Skeletal muscle satellite cell (primary cell): ENCODE measurements at regions not wholly inside any gene's neighbourhood (a gene's known extent, or its start where the extent isn't known, plus 50 kb on each side); places are given as distances from the start of the nearest gene placed in this dataset.
A peak's percentile ranks its signal among the peaks of the same experiment; 100 is the strongest.

ENCODE experiments used
- H3K27me3 ChIP-seq: 2 replicates; pipeline ENCODE4 v1.7.0; 2013; ENCODE audit warnings: low read length; ENCODE audit not compliant: control insufficient read depth, insufficient read depth
- H3K36me3 ChIP-seq: 2 replicates; pipeline ENCODE4 v1.7.0; 2013; ENCODE audit warnings: mild to moderate bottlenecking, control low read depth, low read length; ENCODE audit not compliant: insufficient read depth
- H3K4me1 ChIP-seq: 2 replicates; pipeline ENCODE4 v1.7.0; 2013; ENCODE audit warnings: low read length; ENCODE audit not compliant: control insufficient read depth, insufficient read depth
- H3K4me2 ChIP-seq: 2 replicates; pipeline ENCODE4 v1.7.0; 2013; ENCODE audit warnings: mild to moderate bottlenecking, low read length
- H3K4me3 ChIP-seq: 2 replicates; pipeline ENCODE4 v1.7.0; 2013; ENCODE audit warnings: low read length
- H3K9ac ChIP-seq: 2 replicates; pipeline ENCODE4 v1.7.0; 2013; ENCODE audit warnings: mild to moderate bottlenecking, low read depth, low read length, moderate library complexity
- H3K9me3 ChIP-seq: replicated peaks from 2 replicates; pipeline ENCODE4 v1.7.0; 2013; ENCODE audit warnings: mild to moderate bottlenecking, control low read depth, low read length

GRCh38 chr19:31140717-31141116 is 208.5 kb downstream of the TSHZ3 start:
- Histone ChIP-seq H3K36me3 (no peaks in the 10 kb centered on the region), H3K4me2 (peak overlapping the region; percentile 11), H3K27me3 (no peaks in the 10 kb centered on the region), H3K4me1 (peaks cover 34% of the 10 kb centered on the region), H3K9me3 (no peaks in the 10 kb centered on the region), H3K4me3 (peak overlapping the region; percentile 25), H3K9ac (peak overlapping the region; percentile 60)

DNA sequence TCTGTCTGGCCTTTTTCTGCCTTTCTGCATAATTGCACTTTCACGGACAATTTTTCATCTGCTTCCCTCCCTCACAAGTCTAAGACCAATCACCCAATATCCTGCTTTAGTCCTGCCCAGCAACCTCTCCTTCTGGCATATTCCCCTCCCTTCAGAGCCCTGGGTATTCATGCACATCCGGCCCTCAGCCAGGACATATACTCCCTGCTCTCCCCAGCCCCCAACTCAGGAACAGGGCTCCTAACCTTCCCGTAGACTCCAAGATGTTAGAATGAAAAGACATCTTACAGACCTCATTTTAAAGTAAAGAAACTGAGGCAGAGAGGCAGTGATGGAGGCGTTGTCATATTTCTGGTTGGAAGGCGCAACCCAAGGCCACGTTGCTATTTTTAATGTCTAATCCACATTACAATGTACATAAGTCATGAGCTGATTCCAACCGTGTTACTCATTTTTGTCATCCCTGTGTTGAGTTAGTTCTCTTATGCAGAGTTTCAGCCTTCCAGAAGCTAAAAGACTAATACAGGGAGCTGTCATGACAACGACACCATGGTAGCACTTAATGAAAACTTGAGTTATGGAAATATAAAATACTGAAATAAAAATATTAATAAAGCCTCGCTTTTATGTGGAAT is 209.2 kb downstream of the TSHZ3 start:
- no peaks in the 10 kb centered on the region for H3K9me3 ChIP-seq
- no peaks in the 10 kb centered on the region for H3K27me3 ChIP-seq
- H3K4me2 ChIP-seq: peak overlapping the region; percentile 46
- peak overlapping the region; percentile 25 for H3K4me3 ChIP-seq
- no peaks in the 10 kb centered on the region for H3K36me3 ChIP-seq
- H3K4me1 ChIP-seq: peaks cover 34% of the 10 kb centered on the region
- peak overlapping the region; percentile 63 for H3K9ac ChIP-seq

- Histone ChIP-seq H3K4me1 (peaks cover 34% of the 10 kb centered on the region), H3K9ac (no peak overlapping the region), H3K27me3 (no peaks in the 10 kb centered on the region), H3K4me3 (no peak overlapping the region), H3K9me3 (no peaks in the 10 kb centered on the region), H3K4me2 (no peak overlapping the region), H3K36me3 (no peaks in the 10 kb centered on the region)
Observed at GRCh38 chr19:31138077-31138476, 211.2 kb downstream of the TSHZ3 start.

DNA sequence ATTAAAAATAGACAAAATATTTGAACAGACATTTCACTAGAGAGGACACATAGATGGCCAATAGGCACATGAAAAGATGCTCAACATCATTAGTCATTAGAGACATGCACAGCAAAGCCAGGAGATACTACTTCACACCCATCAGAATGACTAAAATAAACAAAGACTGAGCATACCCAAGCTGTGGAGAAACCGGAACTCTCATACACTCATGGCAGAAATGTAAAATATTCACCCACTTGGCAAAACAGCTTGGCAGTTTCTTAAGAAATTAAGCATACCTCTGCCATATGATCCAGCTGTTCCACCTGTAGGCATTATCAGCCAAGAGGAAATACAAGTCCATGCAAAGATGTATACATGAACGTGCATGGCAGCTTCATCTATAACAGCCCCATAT is 213.4 kb downstream of the TSHZ3 start:
- no peaks in the 10 kb centered on the region for H3K27me3 ChIP-seq
- H3K4me1 ChIP-seq: peaks cover 21% of the 10 kb centered on the region
- no peak overlapping the region for H3K4me3 ChIP-seq
- H3K9ac ChIP-seq: no peak overlapping the region
- H3K9me3 ChIP-seq: no peaks in the 10 kb centered on the region
- H3K36me3 ChIP-seq: no peaks in the 10 kb centered on the region
- no peak overlapping the region for H3K4me2 ChIP-seq

- Histone ChIP-seq H3K4me2 (no peak overlapping the region), H3K4me3 (no peak overlapping the region), H3K4me1 (peaks cover 11% of the 10 kb centered on the region), H3K27me3 (no peaks in the 10 kb centered on the region), H3K9me3 (no peaks in the 10 kb centered on the region), H3K36me3 (no peaks in the 10 kb centered on the region), H3K9ac (no peak overlapping the region)
Observed at GRCh38 chr19:31132753-31133110, 216.5 kb downstream of the TSHZ3 start.

GRCh38 chr19:31128291-31128690 is 220.9 kb downstream of the TSHZ3 start:
- peak overlapping the region; percentile 64 for H3K4me2 ChIP-seq
- peaks cover 25% of the 10 kb centered on the region for H3K4me1 ChIP-seq
- H3K4me3 ChIP-seq: no peak overlapping the region
- H3K9ac ChIP-seq: peak overlapping the region; percentile 75
- H3K27me3 ChIP-seq: no peaks in the 10 kb centered on the region
- H3K36me3 ChIP-seq: no peaks in the 10 kb centered on the region
- H3K9me3 ChIP-seq: no peaks in the 10 kb centered on the region

DNA sequence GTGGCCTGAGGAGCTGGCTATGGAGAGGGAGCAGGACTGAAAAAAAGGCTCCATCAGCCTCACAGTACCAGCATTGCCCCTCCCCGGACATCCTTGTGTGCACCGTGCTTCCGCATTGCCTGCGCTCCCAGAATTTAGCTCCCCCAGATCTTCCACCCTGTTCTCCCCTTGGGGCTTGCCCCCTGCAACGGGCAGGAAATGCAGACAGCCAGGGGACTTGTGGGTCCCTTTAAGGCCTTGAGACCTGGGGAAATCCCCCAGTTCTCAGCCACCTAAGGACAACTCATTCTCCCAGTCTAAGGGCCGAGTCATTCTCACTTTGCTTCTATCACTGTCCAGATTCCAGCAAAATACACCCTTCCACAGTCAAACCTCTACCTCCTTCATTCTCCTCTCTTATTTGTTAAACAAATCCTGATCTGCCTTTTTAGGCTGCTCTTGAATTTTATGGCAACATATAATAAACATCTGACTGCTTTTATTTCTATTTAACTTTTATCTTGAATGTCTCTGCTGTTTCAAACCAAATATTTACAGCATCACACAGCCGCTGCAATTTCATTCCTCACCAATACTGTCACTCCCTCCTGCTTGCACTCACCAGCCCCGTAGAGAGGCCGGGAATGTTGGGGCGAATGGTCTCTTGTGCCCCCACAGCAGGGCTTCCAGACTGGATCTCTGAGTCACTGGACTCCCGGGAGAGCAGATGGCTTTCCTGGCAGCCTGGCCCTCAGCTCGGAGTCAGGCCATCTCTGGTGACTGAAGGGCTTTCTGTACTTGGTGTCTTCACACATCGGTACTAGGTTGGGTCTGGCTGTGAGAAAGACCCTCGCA is 221.9 kb downstream of the TSHZ3 start:
- H3K36me3 ChIP-seq: no peaks in the 10 kb centered on the region
- H3K4me1 ChIP-seq: peaks cover 25% of the 10 kb centered on the region
- H3K4me3 ChIP-seq: peak overlapping the region; percentile 34
- peak overlapping the region; percentile 75 for H3K9ac ChIP-seq
- no peaks in the 10 kb centered on the region for H3K27me3 ChIP-seq
- H3K4me2 ChIP-seq: peak overlapping the region; percentile 64
- H3K9me3 ChIP-seq: no peaks in the 10 kb centered on the region

DNA sequence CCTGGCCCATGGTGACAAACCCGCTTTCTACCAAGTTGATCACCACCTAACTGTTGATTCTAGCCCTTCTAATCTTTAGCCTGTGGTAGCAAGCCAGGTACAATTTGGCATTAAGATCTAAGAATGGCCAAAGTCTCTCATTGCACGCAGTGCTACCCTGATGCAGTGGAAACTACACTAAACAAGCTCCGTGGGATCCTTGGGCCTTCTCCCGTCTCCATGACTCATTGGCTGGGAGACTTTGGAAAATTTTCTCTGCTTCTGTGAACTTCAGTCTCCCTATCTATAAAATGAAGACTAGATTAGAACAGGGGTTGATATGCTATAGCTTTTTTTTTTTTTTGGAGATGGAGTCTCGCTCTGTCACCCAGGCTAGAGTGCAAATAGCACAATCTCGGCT is 223.0 kb downstream of the TSHZ3 start:
- Histone ChIP-seq H3K9ac (peak overlapping the region; percentile 75), H3K9me3 (no peaks in the 10 kb centered on the region), H3K4me2 (no peak overlapping the region)

DNA sequence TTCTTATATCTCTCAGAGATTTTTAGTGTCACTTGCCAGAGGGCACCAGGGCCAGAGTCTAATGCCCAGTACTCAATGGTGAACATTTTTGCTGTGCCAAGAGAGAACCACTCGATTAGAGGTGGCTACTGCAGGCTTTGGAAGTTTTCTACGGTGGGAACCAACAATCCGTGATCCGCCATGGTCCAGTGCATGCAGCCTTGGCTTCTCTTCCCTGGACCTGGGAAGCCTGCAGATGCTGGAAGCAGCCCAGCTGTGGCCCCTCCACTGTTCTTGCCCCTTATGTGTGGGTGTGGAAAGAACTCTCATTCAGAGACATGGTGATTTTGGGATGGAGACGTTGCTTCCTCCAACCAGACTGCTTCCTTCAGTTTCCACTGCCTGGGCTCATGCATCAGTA is 224.2 kb downstream of the TSHZ3 start:
- Histone ChIP-seq H3K36me3 (no peaks in the 10 kb centered on the region), H3K4me2 (no peak overlapping the region), H3K9me3 (no peaks in the 10 kb centered on the region), H3K27me3 (no peaks in the 10 kb centered on the region), H3K4me3 (no peak overlapping the region), H3K4me1 (peaks cover 25% of the 10 kb centered on the region), H3K9ac (no peak overlapping the region)

More for the DNA sequence above, 223.0 kb downstream of the TSHZ3 start:
- Histone ChIP-seq H3K27me3 (no peaks in the 10 kb centered on the region), H3K36me3 (no peaks in the 10 kb centered on the region), H3K4me1 (peaks cover 25% of the 10 kb centered on the region), H3K4me3 (no peak overlapping the region)

GRCh38 chr19:31121501-31121900 is 227.7 kb downstream of the TSHZ3 start:
- H3K4me2 ChIP-seq: no peak overlapping the region
- peaks cover 16% of the 10 kb centered on the region for H3K4me1 ChIP-seq
- H3K27me3 ChIP-seq: no peaks in the 10 kb centered on the region
- no peaks in the 10 kb centered on the region for H3K36me3 ChIP-seq
- H3K4me3 ChIP-seq: no peak overlapping the region
- H3K9me3 ChIP-seq: no peaks in the 10 kb centered on the region
- H3K9ac ChIP-seq: no peak overlapping the region

- H3K4me1 ChIP-seq: peaks cover 11% of the 10 kb centered on the region
Observed at GRCh38 chr19:31120952-31121351, 228.3 kb downstream of the TSHZ3 start.

More at GRCh38 chr19:31120952-31121351, 228.3 kb downstream of the TSHZ3 start:
- Histone ChIP-seq H3K4me2 (no peak overlapping the region), H3K9me3 (no peaks in the 10 kb centered on the region), H3K36me3 (no peaks in the 10 kb centered on the region), H3K4me3 (no peak overlapping the region), H3K27me3 (no peaks in the 10 kb centered on the region), H3K9ac (no peak overlapping the region)
